Neural progenitor cell (in vitro differentiated cells): ENCODE measurements at regions not wholly inside any gene's neighbourhood (a gene's known extent, or its start where the extent isn't known, plus 50 kb on each side); places are given as distances from the start of the nearest gene placed in this dataset.

ENCODE experiments used
- DNase-seq: peaks from one replicate; pipeline ENCODE4 v3.0.0-alpha.2; 2016; ENCODE audit warnings: low spot score
- H2AFZ ChIP-seq: fragments of 200-600 bp; sonication (generic); replicated peaks from 2 replicates; pipeline ENCODE4 v1.6.1; 2016; ENCODE audit warnings: antibody characterized with exemption
- H3F3A ChIP-seq: fragments of 200-600 bp; sonication (generic); 2 replicates; pipeline ENCODE4 v1.6.1; 2016; ENCODE audit warnings: antibody characterized with exemption, low read depth
- H3K27ac ChIP-seq: fragments of 200-600 bp; sonication (generic); 2 replicates; pipeline ENCODE4 v1.5.1; 2016; ENCODE audit warnings: mild to moderate bottlenecking
- H3K27me3 ChIP-seq: fragments of 200-600 bp; sonication (generic); 2 replicates; pipeline ENCODE4 v1.6.1; 2016; ENCODE audit warnings: mild to moderate bottlenecking, moderate library complexity
- H3K36me3 ChIP-seq: fragments of 200-600 bp; sonication (generic); 2 replicates; pipeline ENCODE4 v1.5.1; 2016
- H3K4me1 ChIP-seq: fragments of 200-600 bp; sonication (generic); 2 replicates; pipeline ENCODE4 v1.6.1; 2016; ENCODE audit warnings: mixed run types
- H3K4me2 ChIP-seq: fragments of 200-600 bp; sonication (generic); 2 replicates; pipeline ENCODE4 v1.6.1; 2016
- H3K4me3 ChIP-seq: fragments of 200-600 bp; sonication (generic); 2 replicates; pipeline ENCODE4 v1.5.1; 2016
- H3K79me2 ChIP-seq: fragments of 200-600 bp; sonication (generic); 2 replicates; pipeline ENCODE4 v1.6.1; 2016; ENCODE audit warnings: low read depth
- H3K9ac ChIP-seq: fragments of 200-600 bp; sonication (generic); 2 replicates; pipeline ENCODE4 v1.6.1; 2016
- H3K9me3 ChIP-seq: fragments of 200-600 bp; sonication (generic); 2 replicates; pipeline ENCODE4 v1.5.1; 2016; ENCODE audit warnings: low read depth
- H4K20me1 ChIP-seq: fragments of 200-600 bp; sonication (generic); 2 replicates; pipeline ENCODE4 v1.6.1; 2016; ENCODE audit warnings: low read depth
- H3K27ac Mint-ChIP-seq: 3 replicates; pipeline ENCODE4 v1.8.0; 2021; ENCODE audit warnings: mixed read lengths
- H3K27me3 Mint-ChIP-seq: 2 replicates; pipeline ENCODE4 v1.8.0; 2022; ENCODE audit warnings: low read depth, mild to moderate bottlenecking, inconsistent platforms, moderate library complexity, mixed read lengths; ENCODE audit not compliant: insufficient read depth
- H3K36me3 Mint-ChIP-seq: 3 replicates; pipeline ENCODE4 v1.8.0; 2021; ENCODE audit warnings: mixed read lengths
- H3K4me1 Mint-ChIP-seq: 3 replicates; pipeline ENCODE4 v1.8.0; 2021; ENCODE audit warnings: mixed read lengths
- H3K4me3 Mint-ChIP-seq: 3 replicates; pipeline ENCODE4 v1.8.0; 2021; ENCODE audit warnings: mild to moderate bottlenecking, moderate library complexity, mixed read lengths
- H3K9me3 Mint-ChIP-seq: 3 replicates; pipeline ENCODE4 v1.8.0; 2020; ENCODE audit warnings: mixed read lengths
- EZH2 ChIP-seq: fragments of 200-600 bp; sonication (generic); IDR thresholded peaks from 2 replicates; pipeline ENCODE4 v1.6.1; 2017; ENCODE audit warnings: antibody characterized with exemption, mild to moderate bottlenecking, moderate library complexity
- EZH2phosphoT487 ChIP-seq: fragments of 200-600 bp; sonication (generic); IDR thresholded peaks from 2 replicates; pipeline ENCODE4 v1.6.1; 2017; ENCODE audit warnings: antibody characterized with exemption
- TF ChIP-seq, protein P1 (sequence below): fragments of 200-600 bp; sonication (generic); IDR thresholded peaks from 2 replicates; pipeline ENCODE4 v1.5.1; 2017; ENCODE audit warnings: antibody characterized with exemption, mild to moderate bottlenecking

DNA sequence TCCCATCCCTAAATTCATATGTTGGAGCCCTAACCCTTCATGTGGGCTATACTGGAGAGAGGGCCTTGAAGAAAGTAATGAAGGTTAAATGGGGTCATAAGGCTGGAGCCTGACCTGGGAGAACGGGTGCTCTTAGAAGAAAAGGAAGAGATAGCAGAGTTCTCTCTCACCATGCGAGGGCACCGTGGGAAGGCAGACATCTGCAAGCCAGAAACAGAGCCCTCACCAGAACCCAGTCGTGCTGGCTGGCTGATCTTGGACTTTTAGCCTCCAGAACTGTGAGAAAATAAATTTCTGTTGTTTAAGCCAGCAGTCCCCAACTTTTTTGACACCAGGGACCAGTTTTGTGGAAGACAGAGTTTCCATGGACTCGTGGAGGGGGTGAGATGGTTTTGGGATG, 149.3 kb downstream of the ATP23 start:
- Histone ChIP-seq H3F3A (peaks cover 6% of the 10 kb centered on the region), H3K27ac (no peak overlapping the region), H3K9me3 (no peaks in the 10 kb centered on the region), H2AFZ (no peak overlapping the region), H3K9ac (no peak overlapping the region), H4K20me1 (no peaks in the 10 kb centered on the region), H3K4me2 (no peak overlapping the region), H3K4me1 (peaks cover 6% of the 10 kb centered on the region), H3K27me3 (no peaks in the 10 kb centered on the region), H3K36me3 (no peaks in the 10 kb centered on the region), H3K4me3 (no peak overlapping the region), H3K79me2 (no peaks in the 10 kb centered on the region)
- no peaks in the 10 kb centered on the region for H3K36me3 Mint-ChIP-seq
- DNase-seq, result no peak
- no peak overlapping the region for H3K27ac Mint-ChIP-seq
- no peaks in the 10 kb centered on the region for H3K9me3 Mint-ChIP-seq
- peaks cover 19% of the 10 kb centered on the region for H3K4me1 Mint-ChIP-seq
- TF ChIP-seq EZH2phosphoT487, result no peak
- no peak for TF ChIP-seq EZH2
- TF ChIP-seq, protein P1, sequence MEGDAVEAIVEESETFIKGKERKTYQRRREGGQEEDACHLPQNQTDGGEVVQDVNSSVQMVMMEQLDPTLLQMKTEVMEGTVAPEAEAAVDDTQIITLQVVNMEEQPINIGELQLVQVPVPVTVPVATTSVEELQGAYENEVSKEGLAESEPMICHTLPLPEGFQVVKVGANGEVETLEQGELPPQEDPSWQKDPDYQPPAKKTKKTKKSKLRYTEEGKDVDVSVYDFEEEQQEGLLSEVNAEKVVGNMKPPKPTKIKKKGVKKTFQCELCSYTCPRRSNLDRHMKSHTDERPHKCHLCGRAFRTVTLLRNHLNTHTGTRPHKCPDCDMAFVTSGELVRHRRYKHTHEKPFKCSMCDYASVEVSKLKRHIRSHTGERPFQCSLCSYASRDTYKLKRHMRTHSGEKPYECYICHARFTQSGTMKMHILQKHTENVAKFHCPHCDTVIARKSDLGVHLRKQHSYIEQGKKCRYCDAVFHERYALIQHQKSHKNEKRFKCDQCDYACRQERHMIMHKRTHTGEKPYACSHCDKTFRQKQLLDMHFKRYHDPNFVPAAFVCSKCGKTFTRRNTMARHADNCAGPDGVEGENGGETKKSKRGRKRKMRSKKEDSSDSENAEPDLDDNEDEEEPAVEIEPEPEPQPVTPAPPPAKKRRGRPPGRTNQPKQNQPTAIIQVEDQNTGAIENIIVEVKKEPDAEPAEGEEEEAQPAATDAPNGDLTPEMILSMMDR, result no peak
- H3K4me3 Mint-ChIP-seq, result no peak overlapping the region
- no peaks in the 10 kb centered on the region for H3K27me3 Mint-ChIP-seq

GRCh38 chr12:58095002-58095401, 153.6 kb downstream of the ATP23 start:
- Histone ChIP-seq H2AFZ (no peak overlapping the region), H3K27me3 (no peaks in the 10 kb centered on the region), H3K9ac (no peak overlapping the region), H3K9me3 (no peaks in the 10 kb centered on the region), H3K4me1 (no peaks in the 10 kb centered on the region), H4K20me1 (no peaks in the 10 kb centered on the region), H3F3A (no peaks in the 10 kb centered on the region), H3K36me3 (no peaks in the 10 kb centered on the region), H3K4me3 (no peak overlapping the region), H3K4me2 (no peak overlapping the region), H3K79me2 (no peaks in the 10 kb centered on the region), H3K27ac (no peak overlapping the region)
- no peaks in the 10 kb centered on the region for H3K9me3 Mint-ChIP-seq
- no peak overlapping the region for H3K4me3 Mint-ChIP-seq
- H3K36me3 Mint-ChIP-seq, result no peaks in the 10 kb centered on the region
- no peak for DNase-seq
- H3K4me1 Mint-ChIP-seq, result no peaks in the 10 kb centered on the region
- no peak for TF ChIP-seq EZH2phosphoT487
- no peak for TF ChIP-seq EZH2
- TF ChIP-seq, protein P1, result no peak
- H3K27ac Mint-ChIP-seq, result no peak overlapping the region
- H3K27me3 Mint-ChIP-seq, result no peaks in the 10 kb centered on the region

DNA sequence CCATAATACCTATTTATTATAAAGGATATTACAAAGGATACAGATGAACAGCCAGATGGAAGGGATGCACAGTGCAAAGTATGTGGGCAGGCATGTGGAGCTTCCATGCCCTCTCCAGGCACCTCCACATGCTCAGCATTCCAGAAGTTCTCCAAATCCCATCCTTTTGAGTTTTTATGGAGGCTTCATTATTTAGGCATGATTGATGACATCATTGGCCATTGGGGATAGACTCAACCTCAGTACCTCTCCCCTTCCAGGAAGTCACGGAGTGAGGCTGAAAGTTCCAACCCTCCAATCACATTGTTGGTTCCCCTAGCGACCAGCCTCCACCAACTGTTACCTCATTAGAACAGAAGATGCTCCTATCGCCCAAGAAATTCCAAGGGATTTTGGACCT, 156.4 kb downstream of the ATP23 start:
- H3K27ac ChIP-seq, result no peak overlapping the region
- TF ChIP-seq EZH2 (no peak), EZH2phosphoT487 (no peak)
- TF ChIP-seq, protein P1, result no peak
- H3K79me2 ChIP-seq, result no peaks in the 10 kb centered on the region
- H3K4me3 Mint-ChIP-seq, result no peak overlapping the region
- peaks cover 2% of the 10 kb centered on the region for H3K36me3 Mint-ChIP-seq
- H3K4me2 ChIP-seq, result no peak overlapping the region
- no peaks in the 10 kb centered on the region for H3K9me3 Mint-ChIP-seq
- no peak overlapping the region for H3K9ac ChIP-seq
- no peaks in the 10 kb centered on the region for H3K27me3 ChIP-seq
- no peaks in the 10 kb centered on the region for H3F3A ChIP-seq
- no peak overlapping the region for H2AFZ ChIP-seq
- H3K9me3 ChIP-seq, result peaks cover 3% of the 10 kb centered on the region
- no peak for DNase-seq
- no peaks in the 10 kb centered on the region for H3K36me3 ChIP-seq
- no peaks in the 10 kb centered on the region for H3K4me1 Mint-ChIP-seq
- no peak overlapping the region for H3K4me3 ChIP-seq
- H3K27ac Mint-ChIP-seq, result no peak overlapping the region
- H3K4me1 ChIP-seq, result no peaks in the 10 kb centered on the region
- no peaks in the 10 kb centered on the region for H4K20me1 ChIP-seq
- H3K27me3 Mint-ChIP-seq, result no peaks in the 10 kb centered on the region

- H3K4me3 ChIP-seq, result no peak overlapping the region
- no peak for TF ChIP-seq EZH2
- no peak for TF ChIP-seq EZH2phosphoT487
- TF ChIP-seq, protein P1, result no peak
- no peaks in the 10 kb centered on the region for H4K20me1 ChIP-seq
- no peaks in the 10 kb centered on the region for H3K4me1 ChIP-seq
- H3K27me3 ChIP-seq, result no peaks in the 10 kb centered on the region
- H3K79me2 ChIP-seq, result no peaks in the 10 kb centered on the region
- no peak overlapping the region for H3K27ac ChIP-seq
- no peaks in the 10 kb centered on the region for H3K9me3 Mint-ChIP-seq
- H3K9ac ChIP-seq, result no peak overlapping the region
- no peak overlapping the region for H2AFZ ChIP-seq
- H3K27ac Mint-ChIP-seq, result no peak overlapping the region
- H3F3A ChIP-seq, result no peaks in the 10 kb centered on the region
- DNase-seq, result no peak
- no peak overlapping the region for H3K4me3 Mint-ChIP-seq
- H3K36me3 ChIP-seq, result no peaks in the 10 kb centered on the region
- peaks cover 2% of the 10 kb centered on the region for H3K36me3 Mint-ChIP-seq
- no peaks in the 10 kb centered on the region for H3K4me1 Mint-ChIP-seq
- no peak overlapping the region for H3K4me2 ChIP-seq
- no peaks in the 10 kb centered on the region for H3K27me3 Mint-ChIP-seq
- H3K9me3 ChIP-seq, result peaks cover 3% of the 10 kb centered on the region
Observed at GRCh38 chr12:58099476-58099875, 158.1 kb downstream of the ATP23 start.
